Natural killer cell (primary cell): ENCODE measurements at regions not wholly inside any gene's neighbourhood (a gene's known extent, or its start where the extent isn't known, plus 50 kb on each side); places are given as distances from the start of the nearest gene placed in this dataset.
"Not testable (repeated sequence)": the region's sequence is repeated elsewhere in the genome, so short reads cannot be mapped to it uniquely, and the experiment has no call there.

Experiments
- ATAC-seq, 3 donors: fragments of 150-1000 bp in 2 of 3; fragments of 200-7000 bp in 1 of 3; cut with Tn5 transposase; 1 replicate in 1 of 3; 2 replicates in 2 of 3; pipeline ENCODE4 v1.10.0; 2021; ENCODE audit warnings: mild to moderate bottlenecking in 2 of 3, moderate library complexity in 2 of 3
- DNase-seq, 2 donors: peaks; one replicate each; pipeline versions ENCODE4 v3.0.0 to v3.0.0-alpha.2; 2013 to 2021; ENCODE audit warnings: mixed read lengths in 1 of 2
- H3K27ac ChIP-seq: one replicate; pipeline ENCODE4 v1.5.1; 2013; ENCODE audit warnings: mild to moderate bottlenecking, low read length
- H3K27me3 ChIP-seq: one replicate; pipeline ENCODE4 v1.6.1; 2013; ENCODE audit warnings: low read length; ENCODE audit not compliant: control insufficient read depth, insufficient read depth
- H3K36me3 ChIP-seq: one replicate; pipeline ENCODE4 v1.6.1; 2013; ENCODE audit warnings: low read length; ENCODE audit not compliant: control insufficient read depth, insufficient read depth
- H3K4me1 ChIP-seq: one replicate; pipeline ENCODE4 v1.6.1; 2013; ENCODE audit warnings: low read length; ENCODE audit not compliant: control insufficient read depth, insufficient read depth
- H3K4me3 ChIP-seq: one replicate; pipeline ENCODE4 v1.5.1; 2013; ENCODE audit warnings: low read length
- H3K9me3 ChIP-seq: one replicate; pipeline ENCODE4 v1.6.1; 2013; ENCODE audit warnings: low read length; ENCODE audit not compliant: control insufficient read depth, insufficient read depth
- H3K27ac Mint-ChIP-seq, 2 donors: one replicate each; pipeline ENCODE4 v1.8.0; 2022; ENCODE audit warnings: mild to moderate bottlenecking in 2 of 2, mixed read lengths in 2 of 2, moderate library complexity in 1 of 2
- H3K27me3 Mint-ChIP-seq, 2 donors: one replicate each; pipeline ENCODE4 v1.8.0; 2022; ENCODE audit warnings: low read depth in 2 of 2, mixed read lengths in 2 of 2
- H3K36me3 Mint-ChIP-seq: one replicate; pipeline ENCODE4 v1.8.0; 2022; ENCODE audit warnings: mixed read lengths
- H3K4me1 Mint-ChIP-seq, 2 donors: one replicate each; pipeline ENCODE4 v1.8.0; 2022; ENCODE audit warnings: mixed read lengths in 2 of 2
- H3K4me3 Mint-ChIP-seq: one replicate; pipeline ENCODE4 v1.8.0; 2022; ENCODE audit warnings: mild to moderate bottlenecking, moderate library complexity, mixed read lengths
- H3K9me3 Mint-ChIP-seq, 2 donors: one replicate each; pipeline ENCODE4 v1.8.0; 2022; ENCODE audit warnings: mixed read lengths in 2 of 2
- CTCF ChIP-seq: fragments of 200-600 bp; IDR thresholded peaks from one replicate; pipeline ENCODE4 v1.8.0; 2022; ENCODE audit warnings: antibody characterized with exemption
- WGBS: methylation state at CpG from one replicate; pipeline ENCODE4 v1.1.7; 2013; ENCODE audit warnings: missing lambda C conversion rate; ENCODE audit not compliant: insufficient coverage; 5-methylcytosine and 5-hydroxymethylcytosine counted together
- intact Hi-C: fragments of 100-400 bp; cut with micrococcal nuclease; formaldehyde crosslinking; loops from one replicate; pipeline ENCODE4 v1.14.2; 2022

- 89% methylated on average over 4 of the region's 4 CpGs for WGBS
- H3K27me3 Mint-ChIP-seq: peaks cover 0 to 3% of the 10 kb centered on the region in 2 donors
- Histone ChIP-seq H3K4me1 (no peaks in the 10 kb centered on the region), H3K36me3 (no peaks in the 10 kb centered on the region), H3K27ac (no peak overlapping the region), H3K9me3 (no peaks in the 10 kb centered on the region), H3K4me3 (no peak overlapping the region), H3K27me3 (no peaks in the 10 kb centered on the region)
- intact Hi-C loops: loop anchor here (2.0 to 5.0 kb wide), 2 partner anchors 235 to 449 kb away; no protein-coding TSS in a partner anchor
- ATAC-seq: no peak
- H3K4me3 Mint-ChIP-seq: no peak overlapping the region
- H3K36me3 Mint-ChIP-seq: no peaks in the 10 kb centered on the region
- no peaks in the 10 kb centered on the region for H3K4me1 Mint-ChIP-seq
- H3K27ac Mint-ChIP-seq: no peak overlapping the region
- no peak for TF ChIP-seq CTCF
- no peaks in the 10 kb centered on the region for H3K9me3 Mint-ChIP-seq
- no peak for DNase-seq
Observed at GRCh38 chr3:75193797-75194196, 470.3 kb upstream of the FRG2C start.

GRCh38 chr3:75214332-75214731 is 449.8 kb upstream of the FRG2C start:
- DNase-seq, H3K27ac Mint-ChIP-seq, H3K27ac ChIP-seq, H3K9me3 ChIP-seq, intact Hi-C loops, H3K27me3 Mint-ChIP-seq, H3K4me3 Mint-ChIP-seq, H3K4me1 Mint-ChIP-seq, H3K4me1 ChIP-seq, H3K36me3 Mint-ChIP-seq, H3K4me3 ChIP-seq, H3K36me3 ChIP-seq, H3K27me3 ChIP-seq, H3K9me3 Mint-ChIP-seq: not testable (repeated sequence)
- WGBS: 91% methylated on average over 22 of the region's 22 CpGs
- ATAC-seq: peak; percentile 48 to 63 (median 57)

GRCh38 chr3:75218577-75218976 is 445.6 kb upstream of the FRG2C start:
- Histone ChIP-seq H3K27me3 (no peaks in the 10 kb centered on the region), H3K4me1 (no peaks in the 10 kb centered on the region), H3K4me3 (no peak overlapping the region), H3K9me3 (no peaks in the 10 kb centered on the region), H3K36me3 (no peaks in the 10 kb centered on the region), H3K27ac (no peak overlapping the region)
- Mint-ChIP-seq H3K36me3 (no peaks in the 10 kb centered on the region), H3K27ac (no peak overlapping the region), H3K27me3 (no peaks in the 10 kb centered on the region), H3K4me3 (no peak overlapping the region), H3K9me3 (peaks cover 2 to 3% of the 10 kb centered on the region in 2 donors), H3K4me1 (no peaks in the 10 kb centered on the region)
- DNase-seq (no peak), ATAC-seq (no peak)
- WGBS: 18% methylated on average over 1 of the region's 1 CpG
- TF ChIP-seq CTCF: no peak
- intact Hi-C loops: no loop called here

- H3K27ac ChIP-seq: no peak overlapping the region
- H3K4me1 ChIP-seq: no peaks in the 10 kb centered on the region
- DNase-seq (no peak), ATAC-seq (no peak)
- no peaks in the 10 kb centered on the region for H3K4me1 Mint-ChIP-seq
- peaks cover 0 to 3% of the 10 kb centered on the region in 2 donors for H3K9me3 Mint-ChIP-seq
- 92% methylated on average over 3 of the region's 4 CpGs for WGBS
- no peak for TF ChIP-seq CTCF
- no peak overlapping the region for H3K27ac Mint-ChIP-seq
- H3K9me3 ChIP-seq: no peaks in the 10 kb centered on the region
- no peaks in the 10 kb centered on the region for H3K36me3 Mint-ChIP-seq
- H3K36me3 ChIP-seq: no peaks in the 10 kb centered on the region
- no peaks in the 10 kb centered on the region for H3K27me3 Mint-ChIP-seq
- intact Hi-C loops: no loop called here
- no peak overlapping the region for H3K4me3 ChIP-seq
- no peak overlapping the region for H3K4me3 Mint-ChIP-seq
- H3K27me3 ChIP-seq: no peaks in the 10 kb centered on the region
Observed at GRCh38 chr3:75220932-75221331, 443.2 kb upstream of the FRG2C start.
